Mammary epithelial cell (primary cell): ENCODE measurements at regions not wholly inside any gene's neighbourhood (a gene's known extent, or its start where the extent isn't known, plus 50 kb on each side); places are given as distances from the start of the nearest gene placed in this dataset.

ENCODE experiments used
- EZH2 ChIP-seq: IDR thresholded peaks from 2 replicates; pipeline ENCODE4 v1.6.1; 2012; ENCODE audit warnings: low read length, inconsistent platforms, borderline replicate concordance
- TF ChIP-seq, protein P1 (sequence below), 2 donors: IDR thresholded peaks in 1 of 2; conservative IDR thresholded peaks in 1 of 2; 2 replicates each; pipeline ENCODE4 v1.5.1; 2011 to 2012; ENCODE audit warnings: inconsistent platforms in 2 of 2, low read length in 2 of 2, mild to moderate bottlenecking in 2 of 2, control low read depth in 1 of 2, low read depth in 1 of 2; ENCODE audit not compliant: insufficient read depth in 1 of 2; ENCODE audit errors: extremely low read depth in 1 of 2

DNA sequence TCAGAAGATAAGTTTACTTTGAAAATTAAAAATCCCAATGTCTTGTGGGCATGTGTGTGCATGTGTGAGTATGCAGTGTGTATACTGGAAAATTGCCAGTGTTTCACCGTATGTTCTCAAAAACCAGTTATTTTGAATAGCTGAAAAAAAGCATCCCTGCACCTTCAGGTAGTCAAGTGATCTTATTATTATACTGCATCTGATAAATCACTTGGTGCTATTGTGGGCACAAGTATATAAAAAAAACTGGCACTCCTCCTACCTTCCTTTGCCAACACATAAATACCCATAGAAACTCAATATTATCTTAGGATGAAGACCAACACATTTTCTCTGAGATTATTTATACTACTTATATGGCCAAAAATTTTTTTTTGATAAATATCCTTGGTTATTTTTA lies 91.5 kb upstream of the MAP9 start:
- TF ChIP-seq, protein P1, sequence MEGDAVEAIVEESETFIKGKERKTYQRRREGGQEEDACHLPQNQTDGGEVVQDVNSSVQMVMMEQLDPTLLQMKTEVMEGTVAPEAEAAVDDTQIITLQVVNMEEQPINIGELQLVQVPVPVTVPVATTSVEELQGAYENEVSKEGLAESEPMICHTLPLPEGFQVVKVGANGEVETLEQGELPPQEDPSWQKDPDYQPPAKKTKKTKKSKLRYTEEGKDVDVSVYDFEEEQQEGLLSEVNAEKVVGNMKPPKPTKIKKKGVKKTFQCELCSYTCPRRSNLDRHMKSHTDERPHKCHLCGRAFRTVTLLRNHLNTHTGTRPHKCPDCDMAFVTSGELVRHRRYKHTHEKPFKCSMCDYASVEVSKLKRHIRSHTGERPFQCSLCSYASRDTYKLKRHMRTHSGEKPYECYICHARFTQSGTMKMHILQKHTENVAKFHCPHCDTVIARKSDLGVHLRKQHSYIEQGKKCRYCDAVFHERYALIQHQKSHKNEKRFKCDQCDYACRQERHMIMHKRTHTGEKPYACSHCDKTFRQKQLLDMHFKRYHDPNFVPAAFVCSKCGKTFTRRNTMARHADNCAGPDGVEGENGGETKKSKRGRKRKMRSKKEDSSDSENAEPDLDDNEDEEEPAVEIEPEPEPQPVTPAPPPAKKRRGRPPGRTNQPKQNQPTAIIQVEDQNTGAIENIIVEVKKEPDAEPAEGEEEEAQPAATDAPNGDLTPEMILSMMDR (conservative IDR thresholded peaks at IDR 0.05 in 1 of 2, IDR thresholded peaks at IDR 0.05 in 1 of 2; ENCODE audit: extremely low read depth in 1 of 2, insufficient read depth in 1 of 2, low read depth in 1 of 2, low read length in 2 of 2) = no peak
- TF ChIP-seq EZH2 = no peak
